Fibroblast of lung (primary cell): ENCODE measurements at regions not wholly inside any gene's neighbourhood (a gene's known extent, or its start where the extent isn't known, plus 50 kb on each side); places are given as distances from the start of the nearest gene placed in this dataset.
A peak's percentile ranks its signal among the peaks of the same experiment; 100 is the strongest.
"Not testable (repeated sequence)": the region's sequence is repeated elsewhere in the genome, so short reads cannot be mapped to it uniquely, and the experiment has no call there.

ENCODE experiments used
- DNase-seq, 2 donors: peaks; one replicate each; pipeline versions ENCODE4 v3.0.0 to v3.0.0-alpha.2; 2010; ENCODE audit warnings: low read depth in 2 of 2
- H2AFZ ChIP-seq: 2 replicates; pipeline ENCODE4 v1.5.1; 2012; ENCODE audit warnings: low read length, control low read depth, inconsistent platforms
- H3K27ac ChIP-seq: 2 replicates; pipeline ENCODE4 v1.5.1; 2011; ENCODE audit warnings: low read length, control low read depth; ENCODE audit not compliant: insufficient read depth
- H3K27me3 ChIP-seq: 2 replicates; pipeline ENCODE4 v1.5.1; 2011; ENCODE audit warnings: mild to moderate bottlenecking, low read length; ENCODE audit not compliant: control insufficient read depth, insufficient read depth
- H3K36me3 ChIP-seq: 2 replicates; pipeline ENCODE4 v1.5.1; 2011; ENCODE audit warnings: low read length; ENCODE audit not compliant: control insufficient read depth, insufficient read depth
- H3K4me1 ChIP-seq: 2 replicates; pipeline ENCODE4 v1.5.1; 2011; ENCODE audit warnings: low read length; ENCODE audit not compliant: control insufficient read depth, insufficient read depth; ENCODE audit errors: extremely low read depth
- H3K4me2 ChIP-seq: 2 replicates; pipeline ENCODE4 v1.5.1; 2011; ENCODE audit warnings: low read length, control low read depth; ENCODE audit not compliant: insufficient read depth; ENCODE audit errors: extremely low read depth
- H3K4me3 ChIP-seq, 4 experiments: fragments of 200-600 bp in 1 of 4; sonication (generic) in 1 of 4; replicated peaks in 1 of 4; 2 replicates each; pipeline ENCODE4 v1.5.1; 2011 to 2016; ENCODE audit warnings: low read length in 4 of 4, low read depth in 3 of 4, mild to moderate bottlenecking in 3 of 4, control low read depth in 2 of 4, inconsistent platforms in 1 of 4, mixed read lengths in 1 of 4; ENCODE audit not compliant: insufficient read depth in 1 of 4; ENCODE audit errors: control extremely low read depth in 1 of 4
- H3K79me2 ChIP-seq: 2 replicates; pipeline ENCODE4 v1.5.1; 2012; ENCODE audit warnings: mild to moderate bottlenecking, low read length, inconsistent platforms; ENCODE audit not compliant: control insufficient read depth, insufficient read depth
- H3K9ac ChIP-seq: 2 replicates; pipeline ENCODE4 v1.5.1; 2011; ENCODE audit warnings: mild to moderate bottlenecking, low read length, control low read depth; ENCODE audit not compliant: insufficient read depth
- H3K9me3 ChIP-seq: 2 replicates; pipeline ENCODE4 v1.5.1; 2012; ENCODE audit warnings: low read depth, low read length; ENCODE audit not compliant: control insufficient read depth, insufficient read depth
- H4K20me1 ChIP-seq: 2 replicates; pipeline ENCODE4 v1.5.1; 2011; ENCODE audit warnings: low read length; ENCODE audit not compliant: control insufficient read depth, insufficient read depth; ENCODE audit errors: extremely low read depth
- EZH2 ChIP-seq: IDR thresholded peaks from 2 replicates; pipeline ENCODE4 v1.5.1; 2012; ENCODE audit warnings: low read length, control low read depth, mild to moderate bottlenecking; ENCODE audit errors: missing control alignments
- TF ChIP-seq, protein P1 (sequence below), 2 donors: IDR thresholded peaks in 1 of 2; conservative IDR thresholded peaks in 1 of 2; 1 replicate in 1 of 2; 2 replicates in 1 of 2; pipeline ENCODE4 v1.5.1; 2011 to 2012; ENCODE audit warnings: low read length in 2 of 2, control low read depth in 1 of 2, inconsistent platforms in 1 of 2, low read depth in 1 of 2, mild to moderate bottlenecking in 1 of 2

- H3K4me1 ChIP-seq: no peaks in the 10 kb centered on the region
- H3K9me3 ChIP-seq: no peaks in the 10 kb centered on the region
- H3K27me3 ChIP-seq: no peaks in the 10 kb centered on the region
- peak; percentile 56 to 76 for DNase-seq
- peak overlapping the region; percentile 30 for H3K9ac ChIP-seq
- H2AFZ ChIP-seq: peak overlapping the region; percentile 93
- no peak overlapping the region for H3K27ac ChIP-seq
- no peaks in the 10 kb centered on the region for H3K79me2 ChIP-seq
- H3K4me3 ChIP-seq: peak overlapping the region; percentile 36 to 62 (median 47)
- H3K36me3 ChIP-seq: no peaks in the 10 kb centered on the region
- H4K20me1 ChIP-seq: no peaks in the 10 kb centered on the region
- peak overlapping the region; percentile 92 for H3K4me2 ChIP-seq
- TF ChIP-seq EZH2: no peak
- TF ChIP-seq, protein P1, sequence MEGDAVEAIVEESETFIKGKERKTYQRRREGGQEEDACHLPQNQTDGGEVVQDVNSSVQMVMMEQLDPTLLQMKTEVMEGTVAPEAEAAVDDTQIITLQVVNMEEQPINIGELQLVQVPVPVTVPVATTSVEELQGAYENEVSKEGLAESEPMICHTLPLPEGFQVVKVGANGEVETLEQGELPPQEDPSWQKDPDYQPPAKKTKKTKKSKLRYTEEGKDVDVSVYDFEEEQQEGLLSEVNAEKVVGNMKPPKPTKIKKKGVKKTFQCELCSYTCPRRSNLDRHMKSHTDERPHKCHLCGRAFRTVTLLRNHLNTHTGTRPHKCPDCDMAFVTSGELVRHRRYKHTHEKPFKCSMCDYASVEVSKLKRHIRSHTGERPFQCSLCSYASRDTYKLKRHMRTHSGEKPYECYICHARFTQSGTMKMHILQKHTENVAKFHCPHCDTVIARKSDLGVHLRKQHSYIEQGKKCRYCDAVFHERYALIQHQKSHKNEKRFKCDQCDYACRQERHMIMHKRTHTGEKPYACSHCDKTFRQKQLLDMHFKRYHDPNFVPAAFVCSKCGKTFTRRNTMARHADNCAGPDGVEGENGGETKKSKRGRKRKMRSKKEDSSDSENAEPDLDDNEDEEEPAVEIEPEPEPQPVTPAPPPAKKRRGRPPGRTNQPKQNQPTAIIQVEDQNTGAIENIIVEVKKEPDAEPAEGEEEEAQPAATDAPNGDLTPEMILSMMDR (conservative IDR thresholded peaks at IDR 0.05 in 1 of 2, IDR thresholded peaks at IDR 0.05 in 1 of 2; ENCODE audit: low read depth in 1 of 2, low read length in 2 of 2): peak; percentile 81 to 82
Measured at GRCh38 chr9:13033959-13034693, 245.4 kb downstream of the MPDZ start.

DNA sequence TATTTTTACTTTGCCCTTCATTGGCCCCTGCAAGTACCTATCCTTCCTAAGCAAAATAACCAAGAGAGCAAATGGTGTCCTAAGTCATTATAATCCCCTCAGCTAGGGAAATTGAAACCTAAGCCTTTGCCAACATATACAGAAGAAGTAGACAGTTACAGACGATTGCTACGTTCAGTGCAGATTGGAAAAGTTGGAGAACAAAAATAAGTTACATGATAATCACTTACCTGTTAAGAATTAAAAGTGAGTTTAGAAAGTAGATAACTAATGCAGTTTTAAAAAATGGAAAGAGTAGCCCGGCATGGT lies 244.8 kb downstream of the MPDZ start:
- H3K9me3 ChIP-seq: no peaks in the 10 kb centered on the region
- no peaks in the 10 kb centered on the region for H3K27me3 ChIP-seq
- H3K4me2 ChIP-seq: peak overlapping the region; percentile 92
- H2AFZ ChIP-seq: peak overlapping the region; percentile 93
- no peak overlapping the region for H3K27ac ChIP-seq
- no peaks in the 10 kb centered on the region for H4K20me1 ChIP-seq
- H3K79me2 ChIP-seq: no peaks in the 10 kb centered on the region
- peak in 1 of 2 donors; percentile 26 for DNase-seq
- H3K36me3 ChIP-seq: no peaks in the 10 kb centered on the region
- TF ChIP-seq, protein P1 (conservative IDR thresholded peaks at IDR 0.05 in 1 of 2, IDR thresholded peaks at IDR 0.05 in 1 of 2; ENCODE audit: low read depth in 1 of 2, low read length in 2 of 2): no peak
- TF ChIP-seq EZH2: no peak
- H3K9ac ChIP-seq: peak overlapping the region; percentile 30
- H3K4me3 ChIP-seq: peak overlapping the region; percentile 36 to 62 (median 47)
- no peaks in the 10 kb centered on the region for H3K4me1 ChIP-seq

DNA sequence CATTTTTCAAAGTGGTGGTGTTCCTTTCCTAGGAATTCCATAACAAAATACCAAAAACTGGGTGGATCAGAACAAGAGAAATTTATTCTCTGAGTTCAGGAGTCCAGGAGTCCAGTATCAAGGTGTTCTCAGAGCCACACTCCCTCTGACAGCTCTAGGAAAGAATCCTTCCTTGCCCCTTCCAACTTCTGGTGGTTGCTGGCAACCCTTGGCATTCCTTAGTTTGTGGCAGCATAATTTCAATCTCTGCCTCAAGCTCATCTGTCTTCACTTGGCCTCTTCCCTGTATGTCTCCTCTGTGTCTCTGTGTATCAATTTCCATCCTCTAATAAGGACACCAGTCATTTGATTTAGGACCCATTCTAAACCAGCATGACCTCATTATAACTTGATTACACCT lies 243.7 kb downstream of the MPDZ start:
- no peak overlapping the region for H2AFZ ChIP-seq
- H3K79me2 ChIP-seq: no peaks in the 10 kb centered on the region
- H3K27me3 ChIP-seq: no peaks in the 10 kb centered on the region
- H3K4me2 ChIP-seq: no peak overlapping the region
- H3K36me3 ChIP-seq: no peaks in the 10 kb centered on the region
- peak in 1 of 2 donors; percentile 41 for DNase-seq
- no peaks in the 10 kb centered on the region for H4K20me1 ChIP-seq
- H3K4me1 ChIP-seq: no peaks in the 10 kb centered on the region
- no peak overlapping the region for H3K9ac ChIP-seq
- no peaks in the 10 kb centered on the region for H3K9me3 ChIP-seq
- H3K4me3 ChIP-seq: no peak overlapping the region
- no peak overlapping the region for H3K27ac ChIP-seq
- no peak for TF ChIP-seq EZH2
- TF ChIP-seq, protein P1 (conservative IDR thresholded peaks at IDR 0.05 in 1 of 2, IDR thresholded peaks at IDR 0.05 in 1 of 2; ENCODE audit: low read depth in 1 of 2, low read length in 2 of 2): no peak

GRCh38 chr9:13037808-13038207 lies 241.7 kb downstream of the MPDZ start:
- not testable (repeated sequence) for H3K4me1 ChIP-seq, H2AFZ ChIP-seq, H3K79me2 ChIP-seq, H3K9me3 ChIP-seq, H3K27me3 ChIP-seq, H3K9ac ChIP-seq, H4K20me1 ChIP-seq, H3K27ac ChIP-seq, DNase-seq, H3K36me3 ChIP-seq, H3K4me2 ChIP-seq, H3K4me3 ChIP-seq
